Hepatocyte (in vitro differentiated cells): ENCODE measurements at regions not wholly inside any gene's neighbourhood (a gene's known extent, or its start where the extent isn't known, plus 50 kb on each side); places are given as distances from the start of the nearest gene placed in this dataset.

Experiments used
- DNase-seq: peaks from one replicate; pipeline ENCODE4 v3.0.0-alpha.2; 2016; ENCODE audit warnings: low spot score
- H2AFZ ChIP-seq: fragments of 200-600 bp; sonication (generic); 2 replicates; pipeline ENCODE4 v1.6.0; 2016; ENCODE audit warnings: antibody characterized with exemption, mild to moderate bottlenecking
- H3K27ac ChIP-seq: fragments of 200-600 bp; sonication (generic); 2 replicates; pipeline ENCODE4 v1.5.1; 2016; ENCODE audit warnings: mild to moderate bottlenecking
- H3K27me3 ChIP-seq: fragments of 200-600 bp; sonication (generic); 2 replicates; pipeline ENCODE4 v1.6.1; 2016
- H3K36me3 ChIP-seq: fragments of 200-600 bp; sonication (generic); replicated peaks from 2 replicates; pipeline ENCODE4 v1.5.1; 2016; ENCODE audit warnings: low read depth; ENCODE audit not compliant: insufficient read depth
- H3K4me1 ChIP-seq: fragments of 200-600 bp; sonication (generic); 2 replicates; pipeline ENCODE4 v1.5.1; 2016; ENCODE audit warnings: mild to moderate bottlenecking, moderate library complexity; ENCODE audit not compliant: insufficient read depth
- H3K4me2 ChIP-seq: fragments of 200-600 bp; sonication (generic); 2 replicates; pipeline ENCODE4 v1.6.0; 2016
- H3K4me3 ChIP-seq: fragments of 200-600 bp; sonication (generic); 2 replicates; pipeline ENCODE4 v1.5.1; 2016; ENCODE audit warnings: mild to moderate bottlenecking
- H3K79me2 ChIP-seq: fragments of 200-600 bp; sonication (generic); 2 replicates; pipeline ENCODE4 v1.6.0; 2017; ENCODE audit warnings: mild to moderate bottlenecking
- H3K9me2 ChIP-seq: fragments of 200-600 bp; sonication (generic); replicated peaks from 2 replicates; pipeline ENCODE4 v1.6.0; 2017; ENCODE audit warnings: mild to moderate bottlenecking; ENCODE audit not compliant: insufficient read depth
- H3K9me3 ChIP-seq: fragments of 200-600 bp; sonication (generic); 2 replicates; pipeline ENCODE4 v1.5.1; 2016; ENCODE audit warnings: low read depth, mild to moderate bottlenecking
- H4K20me1 ChIP-seq: fragments of 200-600 bp; sonication (generic); 2 replicates; pipeline ENCODE4 v1.6.0; 2016; ENCODE audit warnings: mild to moderate bottlenecking; ENCODE audit not compliant: insufficient read depth, poor library complexity, severe bottlenecking
- EZH2 ChIP-seq: fragments of 200-600 bp; sonication (generic); IDR thresholded peaks from 2 replicates; pipeline ENCODE4 v1.6.1; 2016; ENCODE audit warnings: antibody characterized with exemption, mild to moderate bottlenecking, borderline replicate concordance
- EZH2phosphoT487 ChIP-seq: fragments of 200-600 bp; sonication (generic); IDR thresholded peaks from one replicate; pipeline ENCODE4 v1.6.1; 2018; ENCODE audit warnings: antibody characterized with exemption, mild to moderate bottlenecking, low read depth, moderate library complexity; ENCODE audit not compliant: unreplicated experiment, severe bottlenecking
- WGBS: methylation state at CpG from one replicate; pipeline ENCODE4 v1.1.6; 2016; ENCODE audit warnings: low lambda C conversion rate; ENCODE audit errors: missing lambda C conversion rate; 5-methylcytosine and 5-hydroxymethylcytosine counted together
- TF ChIP-seq, protein P1 (sequence below): fragments of 200-600 bp; sonication (generic); IDR thresholded peaks from 2 replicates; pipeline ENCODE4 v1.5.1; 2016; ENCODE audit warnings: antibody characterized with exemption, mild to moderate bottlenecking; ENCODE audit not compliant: poor library complexity

DNA sequence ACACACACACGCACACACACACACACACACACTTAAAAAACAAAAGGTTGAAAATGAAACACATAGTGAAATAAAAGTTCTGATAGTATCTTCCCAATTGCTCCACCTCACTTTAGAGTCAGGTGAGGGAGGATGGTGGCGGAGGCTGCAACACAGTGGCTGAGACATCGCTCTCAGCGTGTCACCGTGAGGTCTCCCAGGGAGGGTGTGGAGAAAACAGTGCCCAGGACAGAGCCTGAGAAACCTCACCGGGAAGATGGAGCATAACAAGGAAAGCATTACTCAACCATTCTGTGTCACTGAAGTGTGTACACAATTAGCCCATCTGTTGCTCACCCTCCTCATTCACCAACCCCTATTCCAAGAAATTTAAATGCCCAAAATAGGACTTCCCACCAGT is 111.4 kb upstream of the USP29 start:
- no peaks in the 10 kb centered on the region for H3K79me2 ChIP-seq
- 68% methylated on average over 6 of the region's 6 CpGs for WGBS
- no peaks in the 10 kb centered on the region for H3K9me3 ChIP-seq
- no peak overlapping the region for H3K4me3 ChIP-seq
- H3K4me1 ChIP-seq, result no peaks in the 10 kb centered on the region
- H3K4me2 ChIP-seq, result no peak overlapping the region
- no peak overlapping the region for H2AFZ ChIP-seq
- H3K27ac ChIP-seq, result no peak overlapping the region
- no peak for DNase-seq
- H3K9me2 ChIP-seq, result no peaks in the 10 kb centered on the region
- TF ChIP-seq, protein P1, sequence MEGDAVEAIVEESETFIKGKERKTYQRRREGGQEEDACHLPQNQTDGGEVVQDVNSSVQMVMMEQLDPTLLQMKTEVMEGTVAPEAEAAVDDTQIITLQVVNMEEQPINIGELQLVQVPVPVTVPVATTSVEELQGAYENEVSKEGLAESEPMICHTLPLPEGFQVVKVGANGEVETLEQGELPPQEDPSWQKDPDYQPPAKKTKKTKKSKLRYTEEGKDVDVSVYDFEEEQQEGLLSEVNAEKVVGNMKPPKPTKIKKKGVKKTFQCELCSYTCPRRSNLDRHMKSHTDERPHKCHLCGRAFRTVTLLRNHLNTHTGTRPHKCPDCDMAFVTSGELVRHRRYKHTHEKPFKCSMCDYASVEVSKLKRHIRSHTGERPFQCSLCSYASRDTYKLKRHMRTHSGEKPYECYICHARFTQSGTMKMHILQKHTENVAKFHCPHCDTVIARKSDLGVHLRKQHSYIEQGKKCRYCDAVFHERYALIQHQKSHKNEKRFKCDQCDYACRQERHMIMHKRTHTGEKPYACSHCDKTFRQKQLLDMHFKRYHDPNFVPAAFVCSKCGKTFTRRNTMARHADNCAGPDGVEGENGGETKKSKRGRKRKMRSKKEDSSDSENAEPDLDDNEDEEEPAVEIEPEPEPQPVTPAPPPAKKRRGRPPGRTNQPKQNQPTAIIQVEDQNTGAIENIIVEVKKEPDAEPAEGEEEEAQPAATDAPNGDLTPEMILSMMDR, result no peak
- TF ChIP-seq EZH2 (no peak), EZH2phosphoT487 (no peak)
- no peaks in the 10 kb centered on the region for H4K20me1 ChIP-seq
- no peaks in the 10 kb centered on the region for H3K27me3 ChIP-seq
- no peaks in the 10 kb centered on the region for H3K36me3 ChIP-seq

DNA sequence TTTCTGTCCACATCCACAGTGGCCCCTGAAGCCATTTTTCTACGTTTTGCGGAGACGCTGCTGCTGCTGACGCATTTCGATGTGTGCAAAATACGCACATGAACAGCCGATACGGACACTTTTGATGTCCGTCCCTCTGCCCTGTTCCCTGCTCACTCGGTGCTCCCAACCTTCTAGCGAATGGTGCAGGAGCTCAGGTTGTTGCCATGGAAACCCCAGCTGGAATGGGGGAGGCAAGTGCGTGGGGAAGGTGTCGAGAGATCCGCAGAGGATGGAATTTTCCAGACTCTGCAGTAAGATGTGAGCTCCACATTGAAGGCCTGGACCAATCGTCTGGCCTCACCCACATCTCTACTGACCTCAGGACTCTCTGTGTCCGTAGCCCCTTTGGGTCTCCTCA is 109.2 kb upstream of the USP29 start:
- Histone ChIP-seq H3K79me2 (no peaks in the 10 kb centered on the region), H3K4me3 (no peak overlapping the region), H4K20me1 (no peaks in the 10 kb centered on the region), H3K27ac (no peak overlapping the region), H2AFZ (no peak overlapping the region), H3K4me2 (no peak overlapping the region), H3K4me1 (no peaks in the 10 kb centered on the region), H3K36me3 (no peaks in the 10 kb centered on the region), H3K27me3 (no peaks in the 10 kb centered on the region), H3K9me2 (no peaks in the 10 kb centered on the region), H3K9me3 (no peaks in the 10 kb centered on the region)
- DNase-seq, result no peak
- TF ChIP-seq, protein P1, result no peak
- TF ChIP-seq EZH2phosphoT487, result no peak
- no peak for TF ChIP-seq EZH2
- WGBS, result 79% methylated on average over 16 of the region's 16 CpGs

DNA sequence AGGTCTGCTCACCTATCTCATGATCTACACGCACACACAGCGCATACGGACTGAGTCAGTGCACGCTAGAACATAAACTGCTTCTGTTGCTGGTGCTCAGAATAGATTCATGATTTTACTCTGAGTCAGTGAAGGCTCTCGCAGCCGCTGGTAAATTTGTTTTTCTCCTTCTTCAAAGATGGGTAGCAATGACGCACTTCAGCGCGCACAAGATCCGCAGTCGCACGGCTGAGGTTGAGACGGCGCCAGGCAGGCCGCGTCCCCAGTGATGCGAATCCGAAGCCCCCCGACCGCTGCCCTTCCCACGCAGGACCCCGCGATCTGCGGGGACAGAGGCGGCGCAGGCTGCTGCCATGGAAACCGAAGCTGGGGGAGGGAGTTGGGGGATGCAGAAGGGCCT is 103.7 kb upstream of the USP29 start:
- WGBS, result 92% methylated on average over 23 of the region's 27 CpGs
- Histone ChIP-seq H2AFZ (no peak overlapping the region), H3K4me1 (no peaks in the 10 kb centered on the region), H3K27me3 (no peaks in the 10 kb centered on the region), H4K20me1 (no peaks in the 10 kb centered on the region), H3K27ac (no peak overlapping the region), H3K79me2 (no peaks in the 10 kb centered on the region), H3K9me2 (no peaks in the 10 kb centered on the region), H3K9me3 (no peaks in the 10 kb centered on the region), H3K36me3 (no peaks in the 10 kb centered on the region), H3K4me3 (no peak overlapping the region), H3K4me2 (no peak overlapping the region)
- no peak for DNase-seq
- TF ChIP-seq EZH2 (no peak), EZH2phosphoT487 (no peak)
- TF ChIP-seq, protein P1, result no peak

DNA sequence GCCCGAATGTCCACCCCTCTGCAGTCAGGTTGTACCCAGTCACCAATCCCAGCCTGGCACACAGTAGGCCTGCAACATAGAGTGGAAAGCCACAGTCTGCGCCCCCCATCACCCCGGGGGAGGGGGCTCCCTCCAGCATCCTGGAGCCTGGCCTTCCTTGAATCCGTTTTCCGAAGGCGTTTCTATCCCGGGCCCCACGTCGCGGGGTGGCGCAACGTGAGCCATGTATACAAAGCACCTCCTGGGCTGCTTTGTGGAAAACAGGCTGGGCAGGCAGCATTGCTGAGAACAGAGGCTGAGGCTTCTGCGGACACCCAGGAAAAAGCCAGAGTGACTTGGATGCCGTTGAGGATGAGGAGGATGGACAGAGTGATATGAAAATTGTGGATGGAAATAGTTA is 103.3 kb upstream of the USP29 start:
- TF ChIP-seq, protein P1, result no peak
- TF ChIP-seq EZH2phosphoT487, result no peak
- TF ChIP-seq EZH2, result no peak

More for the DNA sequence above, 103.3 kb upstream of the USP29 start:
- Histone ChIP-seq H3K9me3 (no peaks in the 10 kb centered on the region), H3K4me1 (no peaks in the 10 kb centered on the region), H3K4me3 (no peak overlapping the region), H3K27ac (no peak overlapping the region), H3K79me2 (no peaks in the 10 kb centered on the region), H4K20me1 (no peaks in the 10 kb centered on the region), H3K36me3 (no peaks in the 10 kb centered on the region), H2AFZ (no peak overlapping the region), H3K27me3 (no peaks in the 10 kb centered on the region), H3K4me2 (no peak overlapping the region), H3K9me2 (no peaks in the 10 kb centered on the region)
- 83% methylated on average over 14 of the region's 14 CpGs for WGBS
- no peak for DNase-seq
